GM13976 (cell line): ENCODE measurements at regions not wholly inside any gene's neighbourhood (a gene's known extent, or its start where the extent isn't known, plus 50 kb on each side); places are given as distances from the start of the nearest gene placed in this dataset.

Source experiments
- DNase-seq: peaks from one replicate; pipeline ENCODE4 v3.0.0; 2012; ENCODE audit warnings: low spot score
- in situ Hi-C: fragments of 300-500 bp; cut with MboI; formaldehyde crosslinking; loops from one replicate; pipeline ENCODE4 v1.12.0; 2022; ENCODE audit warnings: low sequenced_read_pairs, mixed read lengths, inconsistent platforms; ENCODE audit not compliant: unreplicated experiment
- TF ChIP-seq, protein P1 (sequence below): IDR thresholded peaks from 2 replicates; pipeline ENCODE4 v1.5.1; 2012; ENCODE audit warnings: borderline replicate concordance, mild to moderate bottlenecking; ENCODE audit not compliant: insufficient read depth; ENCODE audit errors: extremely low read depth, missing control alignments, control extremely low read depth

DNA sequence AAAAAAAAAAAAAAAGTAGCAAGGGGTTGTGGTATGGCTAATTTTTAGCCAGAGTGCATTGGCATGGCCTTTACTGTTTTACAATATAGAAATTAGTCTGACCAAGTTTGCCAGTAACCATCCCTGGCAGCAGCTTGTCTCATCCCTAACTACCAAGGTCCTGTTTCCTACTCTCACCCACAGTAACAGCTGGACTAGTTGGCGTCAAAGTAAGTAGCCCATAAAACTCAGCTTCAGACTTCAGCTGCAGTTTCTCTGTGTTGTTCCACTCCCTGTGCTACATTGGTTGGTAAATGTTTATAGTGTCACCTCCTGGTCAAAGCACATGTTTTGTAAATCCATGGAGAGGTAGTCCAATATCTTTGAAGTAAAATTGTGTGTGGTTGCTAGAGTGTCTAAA lies 691.3 kb downstream of the ZPLD1 start:
- in situ Hi-C loops: no loop called here
- DNase-seq: no peak
- TF ChIP-seq, protein P1, sequence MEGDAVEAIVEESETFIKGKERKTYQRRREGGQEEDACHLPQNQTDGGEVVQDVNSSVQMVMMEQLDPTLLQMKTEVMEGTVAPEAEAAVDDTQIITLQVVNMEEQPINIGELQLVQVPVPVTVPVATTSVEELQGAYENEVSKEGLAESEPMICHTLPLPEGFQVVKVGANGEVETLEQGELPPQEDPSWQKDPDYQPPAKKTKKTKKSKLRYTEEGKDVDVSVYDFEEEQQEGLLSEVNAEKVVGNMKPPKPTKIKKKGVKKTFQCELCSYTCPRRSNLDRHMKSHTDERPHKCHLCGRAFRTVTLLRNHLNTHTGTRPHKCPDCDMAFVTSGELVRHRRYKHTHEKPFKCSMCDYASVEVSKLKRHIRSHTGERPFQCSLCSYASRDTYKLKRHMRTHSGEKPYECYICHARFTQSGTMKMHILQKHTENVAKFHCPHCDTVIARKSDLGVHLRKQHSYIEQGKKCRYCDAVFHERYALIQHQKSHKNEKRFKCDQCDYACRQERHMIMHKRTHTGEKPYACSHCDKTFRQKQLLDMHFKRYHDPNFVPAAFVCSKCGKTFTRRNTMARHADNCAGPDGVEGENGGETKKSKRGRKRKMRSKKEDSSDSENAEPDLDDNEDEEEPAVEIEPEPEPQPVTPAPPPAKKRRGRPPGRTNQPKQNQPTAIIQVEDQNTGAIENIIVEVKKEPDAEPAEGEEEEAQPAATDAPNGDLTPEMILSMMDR: no peak

DNA sequence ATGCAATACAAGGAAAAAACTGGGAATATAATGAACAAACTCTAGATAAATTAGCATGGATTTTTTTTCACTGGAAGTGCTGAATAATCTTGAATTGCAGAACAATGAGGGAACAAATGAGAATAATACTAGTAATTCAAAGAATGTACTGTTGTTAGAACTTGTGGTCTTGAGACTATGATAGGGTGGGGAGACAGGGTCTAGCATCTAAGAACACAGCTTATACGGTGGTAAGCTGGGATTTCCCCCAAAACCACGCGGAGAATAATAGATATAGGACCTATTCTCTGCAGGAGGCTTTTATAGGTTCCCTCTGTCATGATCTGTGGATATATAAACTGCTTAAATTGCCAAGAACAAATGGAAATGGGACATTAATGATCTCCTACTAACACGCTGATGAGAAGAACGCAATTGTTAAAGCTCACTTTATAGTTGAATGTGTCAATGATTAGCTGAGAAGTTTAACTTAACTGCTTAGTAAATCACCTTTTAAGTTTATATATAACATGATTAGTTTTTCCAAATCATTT lies 692.3 kb downstream of the ZPLD1 start:
- in situ Hi-C loops: no loop called here
- no peak for DNase-seq
- TF ChIP-seq, protein P1: no peak

DNA sequence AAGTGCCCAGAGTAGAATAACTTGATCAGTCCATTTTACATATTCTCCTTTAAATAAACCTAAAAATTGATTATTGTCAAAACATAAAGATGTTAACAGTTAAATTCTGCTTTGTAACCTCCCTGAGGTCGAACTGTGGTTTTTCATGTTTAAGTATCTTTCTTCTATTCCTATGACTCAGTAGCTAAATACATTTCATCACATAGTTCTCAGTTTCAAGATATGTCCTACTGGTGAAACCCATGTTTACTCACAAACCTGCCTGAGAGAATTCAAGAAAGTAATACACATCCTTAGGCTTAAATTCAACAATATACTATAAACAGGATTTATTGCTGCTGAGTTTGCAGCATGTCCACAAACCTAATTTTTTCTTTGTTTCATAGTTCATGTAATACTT lies 692.9 kb downstream of the ZPLD1 start:
- DNase-seq: peak; percentile 30
- in situ Hi-C loops: no loop called here
- TF ChIP-seq, protein P1: no peak

DNA sequence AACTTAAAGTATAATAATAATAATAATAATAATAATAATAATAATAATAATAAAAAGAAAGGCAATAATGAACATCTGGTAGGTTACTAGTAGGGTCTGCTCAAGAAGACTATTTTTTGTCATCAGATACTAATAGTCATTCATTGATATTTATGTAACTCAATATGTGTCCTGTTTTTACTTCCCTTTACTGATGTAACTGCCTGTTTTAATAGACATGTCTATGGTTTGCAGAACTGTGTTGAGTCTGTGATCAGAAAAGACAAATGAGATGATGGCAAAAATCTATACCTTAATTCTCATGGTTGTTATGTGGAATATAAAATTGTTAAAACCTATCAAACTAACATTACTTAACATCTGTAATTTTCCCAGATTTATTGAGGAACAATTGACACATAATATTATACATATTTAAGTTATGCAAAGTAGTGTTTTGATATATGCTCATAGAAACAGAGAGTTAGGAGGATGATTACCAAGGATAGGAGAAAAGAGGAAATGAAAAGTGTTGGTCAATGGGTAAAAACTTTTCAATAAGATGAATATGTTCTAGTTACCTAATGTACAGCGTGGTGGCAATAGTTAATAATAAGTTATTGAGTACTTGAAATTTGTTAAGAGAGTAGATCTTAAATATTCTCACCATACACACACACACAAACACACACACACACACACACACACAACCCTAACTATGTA lies 699.4 kb downstream of the ZPLD1 start:
- in situ Hi-C loops: no loop called here
- no peak for DNase-seq
- TF ChIP-seq, protein P1: no peak

DNA sequence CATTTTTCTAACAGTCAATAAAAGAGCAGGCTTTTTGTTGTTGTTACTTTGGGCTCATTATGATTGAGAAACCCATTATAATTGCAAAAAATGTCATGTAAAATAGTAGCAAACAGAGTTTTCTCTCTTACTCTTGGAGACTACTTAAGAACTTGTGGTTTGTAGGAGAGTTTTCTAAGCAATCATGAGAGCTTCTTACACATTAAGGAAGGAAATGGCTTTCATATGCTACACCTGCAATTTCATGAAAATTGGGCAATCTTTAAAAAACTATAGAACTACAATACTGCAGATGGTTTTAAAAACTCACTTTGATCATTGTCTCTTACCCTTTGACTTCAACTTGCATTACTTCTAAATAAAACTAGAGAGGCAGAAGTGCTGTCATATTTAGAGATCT lies 701.8 kb downstream of the ZPLD1 start:
- in situ Hi-C loops: no loop called here
- TF ChIP-seq, protein P1: no peak
- no peak for DNase-seq

DNA sequence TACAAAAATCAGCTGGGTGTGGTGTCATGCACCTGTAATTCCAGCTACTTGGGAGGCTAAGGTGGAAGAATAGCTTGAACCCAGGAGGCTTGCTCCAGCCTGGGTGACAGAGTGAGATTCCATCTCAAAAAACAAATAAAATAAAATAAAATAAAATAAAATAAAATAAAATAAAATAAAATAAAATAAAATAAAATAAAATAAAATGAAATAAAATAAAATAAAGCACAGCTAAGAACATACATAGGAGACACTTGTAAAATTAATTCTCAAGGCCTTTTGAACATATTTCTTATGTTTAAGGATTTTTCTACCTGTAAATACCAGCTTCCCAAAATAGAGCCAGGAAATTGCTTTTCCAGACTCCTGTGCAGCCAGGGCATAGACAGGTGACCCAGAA lies 703.0 kb downstream of the ZPLD1 start:
- TF ChIP-seq, protein P1: no peak
- DNase-seq: no peak
- in situ Hi-C loops: no loop called here
